GM19035 (cell line): ENCODE measurements at regions not wholly inside any gene's neighbourhood (a gene's known extent, or its start where the extent isn't known, plus 50 kb on each side); places are given as distances from the start of the nearest gene placed in this dataset.
"Not testable (repeated sequence)": the region's sequence is repeated elsewhere in the genome, so short reads cannot be mapped to it uniquely, and the experiment has no call there.

Source experiments
- ATAC-seq: cut with Tn5 transposase; IDR thresholded peaks from one replicate; pipeline ENCODE4 v1.9.1; 2021; ENCODE audit not compliant: unreplicated experiment

DNA sequence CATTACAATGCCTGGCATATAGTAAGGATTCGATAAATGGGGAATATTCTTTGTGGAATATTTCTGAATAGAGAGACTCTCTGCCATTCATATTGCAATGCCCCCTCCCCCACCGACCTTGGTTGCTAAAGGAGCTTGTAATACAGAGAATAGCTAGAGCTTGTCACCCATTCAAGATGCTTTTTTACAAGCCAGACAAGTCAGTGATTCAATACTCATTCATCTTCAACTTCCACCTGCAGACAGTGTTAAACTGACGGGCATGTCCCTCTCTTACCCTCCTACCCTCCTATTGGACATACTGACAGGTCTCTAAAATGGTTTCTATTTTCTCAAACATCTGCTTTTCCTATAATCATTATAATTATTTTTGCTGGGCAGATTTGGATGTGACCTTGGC, 257.4 kb downstream of the KCNJ2 start:
- ATAC-seq = no peak

DNA sequence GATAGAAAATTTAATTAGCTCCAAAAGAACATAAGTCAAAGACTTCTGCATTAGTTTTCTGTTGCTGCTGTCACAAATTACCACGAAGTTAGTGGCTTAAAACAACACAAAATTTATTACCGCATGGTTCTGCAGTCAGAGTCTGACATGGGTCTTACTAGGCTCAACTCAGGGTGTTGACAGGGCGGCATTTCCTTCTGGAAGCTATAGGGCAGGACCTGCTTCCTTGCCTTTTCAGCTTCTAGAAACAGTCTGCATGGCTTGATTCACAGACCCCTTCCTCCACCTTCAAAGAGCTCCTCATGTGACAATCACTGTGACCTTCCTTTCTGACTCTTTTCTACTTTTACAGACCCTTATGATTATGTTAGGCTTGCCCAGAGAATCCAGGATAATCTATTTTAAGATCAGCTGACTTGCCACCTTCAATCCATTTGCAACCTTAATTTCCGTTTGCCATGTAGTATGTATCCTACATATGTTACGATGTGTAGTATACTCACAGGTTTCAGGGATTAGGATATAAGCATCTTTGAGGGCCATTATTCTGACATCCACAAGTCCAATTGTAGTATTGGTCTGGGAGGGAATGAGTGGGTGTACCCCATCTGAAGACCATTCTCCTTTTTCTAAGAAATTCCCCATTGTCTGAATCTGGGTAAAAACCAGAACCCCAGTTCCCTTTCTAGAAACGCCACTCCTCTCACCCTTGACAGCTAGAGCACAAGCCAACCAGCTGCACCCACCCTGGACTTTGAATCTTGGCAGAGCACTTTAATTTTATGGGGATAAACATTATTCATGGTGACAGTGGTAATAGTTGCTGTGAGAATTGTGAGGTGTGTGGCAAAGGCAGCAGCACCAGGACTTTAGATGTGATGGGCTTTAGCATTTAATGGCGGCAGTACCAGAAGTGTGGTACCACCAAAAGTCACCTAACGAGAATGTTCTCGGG, 265.5 kb downstream of the KCNJ2 start:
- ATAC-seq = no peak

DNA sequence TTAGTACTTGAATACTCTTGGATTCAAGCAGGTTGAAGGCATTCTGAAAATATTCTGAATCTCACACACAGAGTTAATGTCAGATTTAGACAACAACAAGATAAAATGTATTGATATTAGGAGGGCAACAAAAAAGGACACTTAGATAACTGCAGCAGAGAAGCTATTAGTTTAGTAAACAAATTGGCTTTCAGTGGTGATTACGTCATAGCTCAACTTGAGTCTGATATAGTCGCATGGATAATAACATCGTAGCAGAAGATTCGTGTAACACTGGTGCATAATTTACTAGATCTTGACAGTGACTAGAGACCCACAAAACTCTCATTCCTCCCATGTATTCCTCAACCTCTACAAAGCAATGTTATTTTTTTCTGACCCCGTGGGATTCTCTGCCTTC, 268.3 kb downstream of the KCNJ2 start:
- no peak for ATAC-seq

DNA sequence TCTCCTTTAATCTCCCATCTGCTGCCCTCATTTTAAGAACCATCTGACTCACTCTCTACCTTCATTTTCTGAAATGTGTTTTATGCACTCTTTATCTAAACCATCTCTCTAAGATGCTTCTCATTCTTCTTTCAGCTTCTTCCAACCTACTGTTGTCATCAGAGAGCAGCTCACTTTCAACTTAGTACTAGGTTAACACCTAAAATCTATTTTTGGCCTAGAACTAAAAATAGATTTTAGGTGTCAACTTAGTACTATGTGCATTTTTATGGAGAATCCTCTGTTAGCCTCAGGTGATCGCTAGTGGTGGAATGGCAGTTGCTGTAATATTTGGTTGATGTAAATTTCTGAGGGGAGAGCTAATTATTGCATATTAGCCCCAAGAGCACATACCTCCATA, 277.1 kb downstream of the KCNJ2 start:
- ATAC-seq = no peak

GRCh38 chr17:70447588-70447987, 278.3 kb downstream of the KCNJ2 start:
- ATAC-seq = no peak

- not testable (repeated sequence) for ATAC-seq
Measured at GRCh38 chr17:70453075-70453474, 283.7 kb downstream of the KCNJ2 start.

- no peak for ATAC-seq
Measured at GRCh38 chr17:70454377-70454776, 285.0 kb downstream of the KCNJ2 start.

DNA sequence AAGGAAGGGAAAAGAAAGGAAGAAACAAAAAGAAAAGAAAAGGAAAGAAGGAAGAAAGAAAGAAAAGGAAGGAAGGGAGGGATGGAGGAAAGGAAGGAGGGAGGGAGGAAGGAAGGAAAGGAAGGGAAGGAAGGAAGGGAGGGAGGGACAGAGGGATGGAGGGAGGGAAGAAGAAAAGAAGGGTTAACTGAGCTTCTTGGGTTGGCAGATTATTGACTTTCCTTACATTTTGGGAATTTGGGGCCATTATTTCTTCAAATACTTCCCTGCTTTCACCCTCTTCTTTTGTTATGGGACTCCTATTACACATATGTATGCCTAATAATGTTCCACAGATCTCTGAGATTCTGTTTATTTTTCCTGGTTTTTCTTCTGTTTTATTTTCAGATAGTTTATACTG, 285.6 kb downstream of the KCNJ2 start:
- no peak for ATAC-seq

DNA sequence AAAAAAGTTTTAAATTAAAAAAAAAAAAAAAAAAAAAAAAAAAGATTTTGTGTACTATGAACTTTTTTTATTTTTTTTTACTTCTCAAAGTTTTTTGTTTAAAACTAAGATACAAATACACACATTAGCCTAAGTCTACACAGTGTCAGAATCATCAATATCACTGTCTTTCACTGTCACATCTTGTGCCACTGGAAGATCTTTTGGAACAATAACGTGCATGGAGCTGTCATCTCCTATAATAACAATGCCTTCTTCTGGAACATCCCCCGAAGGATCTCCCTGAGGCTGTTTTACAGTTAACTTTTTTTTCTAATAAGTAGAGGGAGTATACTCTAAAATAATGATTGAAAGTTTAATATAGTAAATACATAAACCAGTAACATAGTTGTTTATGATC, 295.7 kb downstream of the KCNJ2 start:
- ATAC-seq = no peak

- no peak for ATAC-seq
Measured at GRCh38 chr17:70468661-70469060, 299.3 kb downstream of the KCNJ2 start.

GRCh38 chr17:70473049-70473448, 303.7 kb downstream of the KCNJ2 start:
- ATAC-seq = no peak

DNA sequence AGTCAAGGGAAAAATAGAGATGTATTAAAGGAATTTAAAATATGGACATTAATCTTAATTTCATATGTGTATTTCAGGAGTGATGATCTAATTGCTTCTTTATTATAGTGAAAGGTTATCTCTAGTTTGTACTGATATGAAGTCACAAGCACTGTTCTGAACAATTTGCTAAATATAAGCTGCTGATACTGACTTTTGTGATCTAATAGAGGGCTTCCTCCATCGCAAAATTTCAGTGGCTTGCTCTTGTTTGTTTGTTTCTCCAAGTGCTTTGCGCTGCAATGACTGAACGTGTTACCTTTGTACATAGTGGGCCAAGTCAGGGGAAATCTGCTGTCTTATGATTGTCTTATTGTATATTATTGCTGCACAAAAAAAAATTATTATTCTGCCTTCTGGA, 307.0 kb downstream of the KCNJ2 start:
- ATAC-seq = no peak

GRCh38 chr17:70478902-70479301, 309.6 kb downstream of the KCNJ2 start:
- ATAC-seq = no peak

- no peak for ATAC-seq
Measured at GRCh38 chr17:70479779-70480178, 310.4 kb downstream of the KCNJ2 start.

DNA sequence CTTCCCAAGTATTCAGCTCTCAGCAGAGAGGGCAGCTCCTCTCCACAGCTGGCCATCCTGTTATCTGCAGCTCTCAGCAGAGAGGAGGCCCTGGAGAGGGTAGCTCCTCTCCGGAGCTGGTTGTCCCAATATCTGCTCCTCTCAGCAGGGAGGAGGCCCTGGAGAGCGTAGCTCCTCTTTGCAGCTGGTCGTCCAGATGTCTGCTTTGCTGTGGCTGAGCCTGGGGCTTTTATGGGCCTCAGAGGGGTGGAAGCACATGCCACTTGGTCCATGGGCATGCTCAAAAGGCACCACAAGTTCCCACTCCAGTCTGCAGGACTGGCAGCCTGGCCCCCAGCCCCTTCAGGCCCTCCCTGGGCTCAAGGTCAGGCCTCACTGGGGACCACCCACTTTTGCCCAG, 314.3 kb downstream of the KCNJ2 start:
- no peak for ATAC-seq

DNA sequence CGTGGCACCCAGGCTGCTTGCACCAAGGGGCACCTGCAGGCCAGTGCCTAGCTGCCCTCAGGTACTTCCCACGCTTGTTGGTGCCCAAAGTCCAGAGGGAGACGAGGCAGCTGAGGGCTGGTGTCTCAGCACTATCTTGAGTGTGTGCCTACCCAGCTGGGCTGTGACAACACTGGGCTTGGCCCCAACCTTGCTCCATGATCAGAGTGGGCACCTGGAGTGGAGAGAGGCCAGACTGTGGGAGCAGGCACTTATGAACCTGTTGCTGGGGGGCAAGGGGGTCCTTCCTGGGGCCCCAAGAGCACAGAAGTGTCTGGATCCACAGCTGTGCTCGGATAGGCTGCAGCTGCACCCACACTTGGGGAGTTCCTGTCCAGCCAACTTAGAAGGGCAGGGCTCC, 314.7 kb downstream of the KCNJ2 start:
- ATAC-seq = no peak

DNA sequence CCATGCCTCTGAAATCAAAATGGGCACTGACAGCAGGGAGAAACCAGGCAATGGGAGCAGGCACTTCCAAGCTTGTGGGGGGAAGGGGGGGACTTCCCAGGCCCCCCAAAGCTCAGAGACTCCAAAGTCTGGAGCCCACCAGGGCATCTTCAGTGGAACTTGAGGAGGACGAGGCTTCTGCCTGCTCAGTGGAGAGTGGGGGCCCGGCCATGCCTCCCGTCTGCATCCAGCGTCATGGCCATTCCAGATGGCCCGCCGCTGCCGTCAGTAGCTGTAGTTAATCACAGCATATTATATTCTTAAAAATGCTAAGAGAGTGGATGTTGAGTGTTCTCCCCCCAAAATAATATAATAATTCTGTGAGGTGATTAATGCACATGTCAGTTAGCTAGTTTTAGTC, 315.2 kb downstream of the KCNJ2 start:
- no peak for ATAC-seq

GRCh38 chr17:70492368-70492767, 323.0 kb downstream of the KCNJ2 start:
- no peak for ATAC-seq

DNA sequence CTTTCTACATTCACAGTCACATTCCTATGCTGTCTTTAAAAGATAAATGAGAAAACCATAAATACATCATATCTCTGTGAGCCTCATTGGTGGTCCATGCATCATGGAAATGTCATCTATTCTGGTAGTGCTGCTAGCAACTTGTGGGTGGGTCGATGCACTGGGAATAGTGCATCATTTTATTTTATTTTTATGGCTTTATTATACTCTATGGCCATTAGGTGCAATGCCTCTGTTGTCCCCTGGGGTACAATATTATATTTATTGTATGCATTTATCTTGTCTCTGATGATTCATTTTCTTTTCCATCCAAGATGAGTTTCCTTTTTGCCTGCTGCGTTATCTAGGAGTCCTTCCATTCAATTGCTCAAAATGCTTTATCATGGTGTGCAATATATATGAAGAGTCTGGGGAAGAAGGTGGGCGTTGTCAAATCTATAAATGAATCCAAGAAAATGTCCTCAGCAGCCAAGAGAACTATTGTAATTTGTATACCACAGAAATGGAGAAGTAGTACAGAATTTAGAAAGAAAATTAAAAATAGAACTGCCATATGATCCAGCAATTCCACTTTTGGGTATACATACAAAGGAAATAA, 324.0 kb downstream of the KCNJ2 start:
- no peak for ATAC-seq

- ATAC-seq = no peak
Measured at GRCh38 chr17:70498631-70499030, 329.3 kb downstream of the KCNJ2 start.

DNA sequence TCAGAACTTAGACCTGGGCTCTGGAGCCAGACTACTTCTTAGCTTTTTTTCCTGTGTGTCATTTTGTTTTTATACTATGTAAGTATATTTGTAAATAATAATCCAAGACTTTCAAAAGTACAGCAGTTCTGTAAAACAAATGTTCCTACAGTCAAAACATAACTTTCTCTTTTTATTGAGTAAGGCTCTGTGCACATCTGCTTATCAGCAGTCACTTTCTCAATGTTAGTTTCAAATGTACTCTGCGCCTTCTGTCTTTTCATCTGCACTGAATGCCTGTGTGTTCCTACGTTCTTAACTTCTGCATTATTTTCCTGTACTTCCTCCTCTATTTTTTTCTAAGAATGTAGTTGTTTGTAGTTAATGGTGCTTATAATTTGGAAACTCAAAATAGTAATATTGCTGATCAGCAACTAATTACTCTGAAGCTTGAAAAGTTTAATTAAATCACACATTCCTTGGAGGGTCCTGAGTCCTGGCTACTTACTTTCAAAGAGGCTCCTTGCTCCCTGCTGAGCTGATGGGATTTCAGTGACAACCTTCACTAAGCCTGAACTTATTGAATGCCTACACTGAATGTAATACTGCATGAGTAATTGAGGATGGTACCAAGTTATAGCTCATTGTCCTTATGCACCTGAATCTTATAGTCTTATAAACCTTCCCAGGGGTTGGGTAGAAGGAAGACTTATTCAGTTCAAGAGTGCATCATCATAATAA, 329.9 kb downstream of the KCNJ2 start:
- no peak for ATAC-seq

- no peak for ATAC-seq
Measured at GRCh38 chr17:70503449-70503848, 334.1 kb downstream of the KCNJ2 start.
